ENCODE measurements at regions not wholly inside any gene's neighbourhood (a gene's known extent, or its start where the extent isn't known, plus 50 kb on each side); places are given as distances from the start of the nearest gene placed in this dataset.

GRCh38 chr3:178233371-178234071 lies 302.7 kb upstream of the KCNMB2 start:
- Histone ChIP-seq H3K27ac (ENCODE audit: low read depth in 1 of 2, low read length in 2 of 2) (no peak overlapping the region), H3K27me3 (ENCODE audit: control insufficient read depth in 4 of 4, insufficient read depth in 4 of 4, low read length in 3 of 4) (no peaks in the 10 kb centered on the region), H3K36me3 (ENCODE audit: control insufficient read depth in 4 of 4, insufficient read depth in 3 of 4, low read depth in 1 of 4, low read length in 3 of 4) (no peaks in the 10 kb centered on the region), H3K9ac (ENCODE audit: low read depth in 1 of 2, low read length in 2 of 2) (no peak overlapping the region), H3K4me3 (ENCODE audit: low read depth in 1 of 3, low read length in 3 of 3) (no peak overlapping the region), H3K4me1 (ENCODE audit: control insufficient read depth in 4 of 4, insufficient read depth in 4 of 4, low read length in 3 of 4) (no peaks in the 10 kb centered on the region), H3K9me3 (ENCODE audit: control insufficient read depth in 4 of 4, low read length in 3 of 4) (no peaks in the 10 kb centered on the region)
- DNase-seq (ENCODE audit: low spot score) = no peak
- 90% methylated on average over 5 of the region's 5 CpGs for WGBS
- TF ChIP-seq HNF4A (conservative IDR thresholded peaks at IDR 0.05) (no peak), FOXA2 (IDR thresholded peaks at IDR 0.05) (no peak), ATF3 (IDR thresholded peaks at IDR 0.05) (no peak), TAF1 (conservative IDR thresholded peaks at IDR 0.05) (no peak), MAX (IDR thresholded peaks at IDR 0.05) (no peak), EGR1 (IDR thresholded peaks at IDR 0.05; ENCODE audit: low read depth in 2 of 2) (no peak), SP1 (IDR thresholded peaks at IDR 0.05) (no peak), REST (IDR thresholded peaks at IDR 0.05) (no peak), NR2F2 (IDR thresholded peaks at IDR 0.05) (no peak), FOXA1 (IDR thresholded peaks at IDR 0.05) (no peak), CTCF (IDR thresholded peaks at IDR 0.05; ENCODE audit: low read depth, low read length, missing input control) (no peak), GABPA (IDR thresholded peaks at IDR 0.05 in 1 of 2, conservative IDR thresholded peaks at IDR 0.05 in 1 of 2) (no peak), JUND (IDR thresholded peaks at IDR 0.05) (no peak), RAD21 (IDR thresholded peaks at IDR 0.05) (no peak), RXRA (IDR thresholded peaks at IDR 0.05) (no peak), YY1 (IDR thresholded peaks at IDR 0.05) (no peak)

- H3K36me3 ChIP-seq (ENCODE audit: control insufficient read depth in 4 of 4, insufficient read depth in 3 of 4, low read depth in 1 of 4, low read length in 3 of 4) = no peaks in the 10 kb centered on the region
- H3K9ac ChIP-seq (ENCODE audit: low read depth in 1 of 2, low read length in 2 of 2) = no peak overlapping the region
- whole genome bisulfite sequencing = 86% methylated on average over 5 of the region's 5 CpGs
- H3K27me3 ChIP-seq (ENCODE audit: control insufficient read depth in 4 of 4, insufficient read depth in 4 of 4, low read length in 3 of 4) = no peaks in the 10 kb centered on the region
- no peak for DNase-seq (ENCODE audit: low spot score)
- H3K27ac ChIP-seq (ENCODE audit: low read depth in 1 of 2, low read length in 2 of 2) = no peak overlapping the region
- no peak overlapping the region for H3K4me3 ChIP-seq (ENCODE audit: low read depth in 1 of 3, low read length in 3 of 3)
- H3K4me1 ChIP-seq (ENCODE audit: control insufficient read depth in 4 of 4, insufficient read depth in 4 of 4, low read length in 3 of 4) = no peaks in the 10 kb centered on the region
- H3K9me3 ChIP-seq (ENCODE audit: control insufficient read depth in 4 of 4, low read length in 3 of 4) = no peaks in the 10 kb centered on the region
- TF ChIP-seq NR2F2 (IDR thresholded peaks at IDR 0.05) (no peak), FOXA1 (IDR thresholded peaks at IDR 0.05) (no peak), HNF4G (IDR thresholded peaks at IDR 0.05) (no peak), JUND (IDR thresholded peaks at IDR 0.05) (no peak), GABPA (IDR thresholded peaks at IDR 0.05 in 1 of 2, conservative IDR thresholded peaks at IDR 0.05 in 1 of 2) (no peak), RXRA (IDR thresholded peaks at IDR 0.05) (no peak), HNF4A (conservative IDR thresholded peaks at IDR 0.05) (no peak), EGR1 (IDR thresholded peaks at IDR 0.05; ENCODE audit: low read depth in 2 of 2) (no peak), ATF3 (IDR thresholded peaks at IDR 0.05) (no peak), RAD21 (IDR thresholded peaks at IDR 0.05) (no peak), SP1 (IDR thresholded peaks at IDR 0.05) (no peak), TAF1 (conservative IDR thresholded peaks at IDR 0.05) (no peak), FOXA2 (IDR thresholded peaks at IDR 0.05) (no peak), CTCF (IDR thresholded peaks at IDR 0.05; ENCODE audit: low read depth, low read length, missing input control) (no peak), MAX (IDR thresholded peaks at IDR 0.05) (no peak)
Measured at GRCh38 chr3:178236555-178237277, 299.5 kb upstream of the KCNMB2 start.
